ENCODE measurements at regions not wholly inside any gene's neighbourhood (a gene's known extent, or its start where the extent isn't known, plus 50 kb on each side); places are given as distances from the start of the nearest gene placed in this dataset.

GRCh38 chr7:83212883-83213282, 50.2 kb upstream of the PCLO start:
- TF ChIP-seq CTCF (IDR thresholded peaks at IDR 0.05; ENCODE audit: low read depth, low read length, poor library complexity, severe bottlenecking) (no peak), EZH2phosphoT487 (IDR thresholded peaks at IDR 0.05; ENCODE audit: borderline replicate concordance, low read length) (no peak)

Data from DOHH2 (cell line).